ENCODE measurements at regions not wholly inside any gene's neighbourhood (a gene's known extent, or its start where the extent isn't known, plus 50 kb on each side); places are given as distances from the start of the nearest gene placed in this dataset.
"Not testable (repeated sequence)": the region's sequence is repeated elsewhere in the genome, so short reads cannot be mapped to it uniquely, and the experiment has no call there.

DNA sequence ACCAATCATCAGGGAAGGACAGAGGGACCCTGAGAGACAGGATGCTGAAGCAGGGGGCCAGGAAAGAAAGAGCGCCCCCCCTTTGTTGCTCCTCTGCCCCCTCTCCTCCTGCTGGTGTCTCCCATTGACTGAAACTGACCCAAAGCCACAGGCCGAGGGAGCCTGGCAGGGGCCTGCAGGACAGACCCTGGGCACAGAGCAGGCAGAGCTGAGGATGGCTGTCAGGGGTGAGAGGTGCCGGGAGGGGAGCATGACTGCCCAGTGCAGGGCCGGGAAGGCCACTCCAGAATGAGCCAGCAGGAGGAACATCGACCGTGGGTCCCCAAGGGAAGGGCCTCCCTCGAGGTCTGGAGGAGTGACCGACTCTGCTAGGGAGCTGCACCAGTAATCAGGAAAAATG lies 427.8 kb downstream of the PREX1 start:
- DNase-seq: no peak

GRCh38 chr20:48398506-48399449 lies 429.0 kb downstream of the PREX1 start:
- DNase-seq: no peak

DNA sequence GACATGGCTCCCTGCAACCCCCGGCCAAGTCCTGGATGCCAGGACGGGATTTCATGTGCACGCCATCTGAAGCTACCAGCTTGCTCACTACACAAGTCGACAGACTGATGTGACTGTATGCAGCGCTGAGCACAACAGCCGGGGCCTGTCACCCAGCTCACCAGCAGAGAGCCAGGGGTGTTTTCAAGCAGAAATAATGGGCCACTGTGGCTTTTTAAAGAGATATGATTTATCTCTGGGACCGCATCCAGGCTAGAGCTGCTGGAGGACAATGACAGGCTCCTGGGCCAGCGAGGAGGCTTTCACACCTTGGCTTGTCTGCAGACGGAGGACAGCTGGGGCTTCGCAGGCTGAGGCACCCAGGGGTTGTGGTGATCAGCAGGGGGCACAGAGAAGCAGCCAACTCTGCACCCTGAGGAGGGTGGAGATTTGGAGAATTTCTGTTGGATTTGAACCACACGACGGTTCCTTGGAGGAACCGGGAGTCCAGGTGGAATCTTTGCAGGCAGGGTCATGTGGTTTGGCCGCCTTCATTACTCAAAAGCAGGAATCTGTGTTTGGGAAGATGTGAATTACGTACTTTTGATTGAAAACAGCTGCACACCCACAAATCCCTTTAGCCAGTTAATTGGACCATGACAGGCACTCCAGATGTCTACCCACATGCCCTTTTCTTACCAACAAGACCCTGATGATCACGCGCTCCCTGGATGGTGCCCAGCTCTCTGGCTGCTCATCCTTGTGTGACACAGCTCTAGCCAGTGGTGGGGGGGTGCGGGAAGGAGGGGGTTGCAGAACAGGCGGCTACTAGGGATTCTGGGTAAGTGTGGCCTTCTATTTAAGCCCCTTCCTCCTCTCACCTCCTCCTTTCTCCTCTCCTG lies 430.6 kb downstream of the PREX1 start:
- DNase-seq: not testable (repeated sequence)

GRCh38 chr20:48395816-48396546 lies 431.8 kb downstream of the PREX1 start:
- DNase-seq: no peak

- DNase-seq: no peak
Observed at GRCh38 chr20:48394415-48395081, 433.3 kb downstream of the PREX1 start.

GRCh38 chr20:48393737-48394314 lies 434.0 kb downstream of the PREX1 start:
- DNase-seq: no peak

DNA sequence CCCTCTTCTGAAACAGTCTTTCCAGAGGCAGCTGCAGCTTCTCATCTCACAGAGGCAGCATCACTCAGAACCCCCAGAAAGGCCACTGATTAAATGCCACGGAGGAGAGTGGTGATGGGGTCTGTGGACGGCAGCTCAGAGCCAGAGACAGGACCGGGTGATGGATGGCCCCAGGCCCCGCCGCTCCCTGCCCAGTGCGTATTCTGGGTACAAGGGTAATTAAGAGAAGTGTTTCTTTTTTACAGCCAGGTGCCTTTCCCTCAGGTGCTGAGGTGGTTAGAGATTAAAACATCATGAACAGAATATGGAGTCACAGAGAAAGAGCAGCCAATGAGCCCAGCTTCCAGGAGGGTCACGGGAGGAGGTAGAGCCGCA lies 434.5 kb downstream of the PREX1 start:
- DNase-seq: no peak

- no peak for DNase-seq
Observed at GRCh38 chr20:48392407-48393310, 435.1 kb downstream of the PREX1 start.

- DNase-seq: no peak
Observed at GRCh38 chr20:48390981-48391380, 436.8 kb downstream of the PREX1 start.

- DNase-seq: no peak
Observed at GRCh38 chr20:48387675-48388074, 440.1 kb downstream of the PREX1 start.

DNA sequence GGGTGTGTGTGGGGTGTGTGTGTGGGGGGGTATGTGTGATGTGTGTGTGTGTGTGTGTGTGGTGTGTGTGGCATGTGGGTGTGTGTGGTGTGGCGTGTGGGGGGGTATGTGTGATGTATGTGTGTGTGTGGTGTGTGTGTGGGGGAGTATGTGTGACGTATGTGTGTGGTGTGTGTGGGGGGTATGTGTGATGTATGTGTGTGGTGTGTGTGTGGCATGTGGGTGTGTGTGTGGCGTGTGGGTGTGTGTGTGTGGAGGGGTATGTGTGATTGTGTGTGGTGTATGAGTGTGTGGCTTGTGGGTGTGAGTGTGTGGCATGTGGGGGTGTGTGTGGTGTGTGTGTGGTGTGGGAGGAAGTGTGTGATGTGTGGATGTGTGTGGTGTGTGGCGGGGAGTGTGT lies 442.3 kb downstream of the PREX1 start:
- DNase-seq: no peak

- no peak for DNase-seq
Observed at GRCh38 chr20:48385114-48385513, 442.7 kb downstream of the PREX1 start.

DNA sequence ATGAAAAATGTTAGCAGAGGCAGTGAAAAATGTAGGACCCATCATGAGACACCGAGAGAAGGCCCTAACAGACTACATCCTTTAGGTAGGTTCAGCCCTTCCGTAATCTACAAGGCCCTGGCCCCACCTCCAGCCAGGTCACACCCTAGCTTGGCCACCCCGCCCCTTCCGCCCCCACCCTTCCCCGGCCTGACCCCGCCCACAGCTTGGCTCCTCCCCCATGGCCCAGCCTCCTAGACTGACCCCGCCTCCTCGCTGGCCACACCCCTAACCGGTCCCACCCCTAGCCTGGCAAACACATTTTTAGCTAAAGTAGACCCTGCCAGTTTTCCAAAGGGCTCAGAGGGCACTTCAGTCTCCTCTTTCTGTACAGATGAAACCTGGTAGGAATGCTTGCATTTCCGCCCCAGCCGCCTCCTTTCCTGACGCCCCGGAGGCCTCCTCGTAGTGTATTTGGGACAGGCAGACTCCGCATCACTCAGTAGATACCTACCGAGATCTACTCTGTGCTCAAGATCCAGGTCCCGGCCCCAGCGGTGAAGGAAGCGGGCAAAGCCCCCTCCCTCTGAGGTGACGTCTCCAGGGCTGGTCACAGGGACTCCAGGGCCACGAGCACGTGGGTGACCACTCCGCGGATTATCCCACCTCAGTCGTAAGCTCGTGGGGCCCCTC lies 443.5 kb downstream of the PREX1 start:
- DNase-seq: no peak

GRCh38 chr20:48383252-48383651 lies 444.5 kb downstream of the PREX1 start:
- no peak for DNase-seq

DNA sequence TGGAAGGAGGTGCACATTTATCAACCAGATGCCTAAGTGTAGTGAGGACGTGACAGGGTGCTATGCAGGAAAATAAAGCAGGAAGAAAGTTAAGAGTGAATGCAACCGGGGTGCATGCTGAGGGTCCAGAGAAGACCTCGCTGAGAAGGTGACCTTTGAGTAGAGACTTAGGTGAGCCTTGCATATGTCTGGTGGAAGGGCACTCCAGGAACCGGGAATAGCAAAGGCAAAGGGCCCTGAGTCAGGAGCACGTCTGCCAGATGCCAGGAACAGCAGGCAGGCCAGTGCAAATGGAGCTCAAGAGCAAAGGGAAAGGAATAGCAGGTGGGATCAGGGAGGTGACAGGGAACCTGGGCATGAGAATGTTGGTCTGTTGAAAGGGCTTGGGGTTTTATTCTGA lies 445.5 kb downstream of the PREX1 start:
- no peak for DNase-seq

DNA sequence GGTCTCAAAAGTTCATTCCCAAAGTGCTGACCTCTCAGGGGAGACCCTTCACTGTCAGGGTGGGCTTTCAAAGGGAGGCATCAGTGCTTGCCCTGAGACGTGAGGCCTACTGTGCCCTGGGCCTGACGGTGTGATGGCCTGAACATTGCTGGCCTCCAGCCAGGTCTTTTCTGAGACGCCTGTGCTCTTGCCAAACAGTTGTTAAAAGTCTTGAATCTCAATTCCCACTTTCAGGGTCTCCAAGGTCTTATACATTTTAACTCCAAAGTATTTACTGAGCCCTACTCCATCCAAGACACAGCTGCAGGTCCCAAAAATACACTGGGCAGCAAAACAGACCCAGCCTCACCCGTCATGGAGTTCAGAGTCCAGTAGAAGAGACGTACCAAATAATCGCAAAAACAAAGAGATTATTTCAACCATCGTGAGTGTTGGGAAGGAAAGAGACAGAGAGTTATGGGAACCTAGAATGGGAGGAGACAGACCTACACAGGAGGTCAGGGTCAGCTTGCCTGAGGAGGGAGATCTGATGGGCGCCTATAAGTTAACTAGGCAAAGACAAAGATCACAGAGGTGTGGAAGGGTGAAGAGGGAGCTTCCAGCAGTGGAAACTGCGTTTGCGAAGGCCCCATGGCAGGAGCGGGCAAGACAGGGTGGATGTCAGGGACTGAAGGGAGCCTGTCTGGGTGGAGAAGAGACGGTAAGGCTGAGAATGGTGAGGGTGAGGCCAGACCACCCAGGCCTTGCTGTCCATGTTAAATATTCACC lies 446.3 kb downstream of the PREX1 start:
- no peak for DNase-seq

DNA sequence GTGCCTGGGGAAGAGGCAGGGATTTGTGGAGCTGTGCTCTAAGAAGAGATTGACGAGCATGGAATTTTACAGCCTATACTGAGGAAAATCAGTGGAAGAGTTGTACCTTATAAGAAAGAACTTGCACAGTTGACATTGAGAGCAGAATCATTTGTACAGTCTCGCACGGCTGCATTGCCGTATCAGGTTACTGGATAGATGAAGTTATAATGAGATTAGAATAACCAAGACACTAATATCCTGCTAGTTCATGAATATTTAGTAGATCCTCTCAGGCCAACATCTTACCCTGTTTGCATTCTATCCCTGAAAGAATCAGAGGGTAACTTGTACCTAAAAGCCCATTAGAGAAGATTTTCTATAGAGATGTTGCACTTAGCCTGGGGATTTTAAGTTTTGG lies 447.1 kb downstream of the PREX1 start:
- no peak for DNase-seq

DNA sequence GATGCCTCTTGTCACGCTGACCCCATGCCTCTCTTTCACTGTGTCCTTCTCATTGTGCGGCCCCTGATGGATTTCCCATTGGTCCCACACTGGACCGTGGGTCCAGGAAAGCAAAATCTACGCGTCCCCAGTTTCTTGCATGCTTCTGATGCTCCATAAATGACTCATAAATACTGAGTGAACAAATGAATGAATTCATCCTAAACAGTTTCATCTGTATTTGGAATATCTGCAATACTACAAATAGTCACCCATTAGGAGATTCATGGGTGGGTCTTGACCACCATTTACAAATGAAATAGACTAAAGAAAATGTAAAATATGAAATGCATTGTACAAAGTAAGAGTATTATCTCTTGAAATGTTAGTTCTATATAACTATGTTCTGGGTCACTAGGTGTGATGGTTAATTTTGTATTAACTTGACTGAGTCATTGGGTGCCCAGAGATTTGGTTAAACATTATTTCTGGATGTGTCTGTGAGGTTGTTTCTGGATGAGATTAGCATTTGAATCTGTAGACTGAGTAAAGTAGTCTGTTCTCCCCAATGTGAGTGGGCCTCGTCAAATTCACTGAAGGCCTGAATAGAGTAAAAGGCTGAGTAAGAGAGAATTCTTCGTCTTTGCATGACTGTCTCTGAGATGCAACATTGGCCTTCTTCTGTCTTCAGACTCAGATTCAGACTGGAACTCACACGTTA lies 448.7 kb downstream of the PREX1 start:
- no peak for DNase-seq

DNA sequence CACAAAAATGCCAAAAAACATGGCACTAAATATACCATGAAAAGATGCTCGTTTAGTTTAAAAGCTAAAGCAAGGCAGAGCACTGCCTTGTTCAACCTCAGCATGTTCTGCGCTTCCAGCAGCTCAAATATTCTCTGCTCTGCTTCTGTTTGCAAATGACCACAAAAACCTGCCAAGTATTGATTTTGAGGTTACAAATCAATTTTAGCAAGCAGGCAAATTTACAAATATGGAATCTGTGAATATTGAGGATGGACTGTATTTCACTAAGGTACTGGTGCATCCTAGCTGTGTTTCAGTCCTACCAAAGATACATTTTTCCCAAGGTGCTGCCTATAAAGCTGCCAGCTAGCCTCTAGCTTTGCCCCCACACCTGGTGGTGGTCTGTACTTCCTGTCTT lies 449.9 kb downstream of the PREX1 start:
- DNase-seq: no peak
